IMR-90 (cell line): ENCODE measurements at regions not wholly inside any gene's neighbourhood (a gene's known extent, or its start where the extent isn't known, plus 50 kb on each side); places are given as distances from the start of the nearest gene placed in this dataset. TPM values are rescaled to one million over a fixed set of nuclear protein-coding genes. Genes with fewer than 3 reads are reported as not detected.

Experiments
- ATAC-seq: fragments of 200-7000 bp; cut with Tn5 transposase; 2 replicates; pipeline ENCODE4 v1.9.1; 2020; ENCODE audit warnings: low read depth, mild to moderate bottlenecking, moderate library complexity
- BruUV-seq: library from RNA; stranded (reverse); fragments of 400-500 nt; replicated peaks from 2 replicates; lab custom pipeline; 2021; lab: Mats Ljungman, UMichigan
- CTCF ChIA-PET: fragments of 300-600 bp; formaldehyde crosslinking; extraction: SDS; loops from one replicate; lab custom pipeline; 2021; ENCODE audit warnings: antibody characterized with exemption; lab: Yijun Ruan, JAX
- POLR2A ChIA-PET: fragments of 300-600 bp; sonication (Branson Sonifier 250); formaldehyde crosslinking; loops from one replicate; lab custom pipeline; 2022; ENCODE audit warnings: antibody characterized with exemption; ENCODE audit not compliant: unreplicated experiment; lab: Charles Lee
- DNase-seq: peaks from one replicate; pipeline ENCODE4 v3.0.0; 2013
- H2AFZ ChIP-seq: replicated peaks from 2 replicates; pipeline ENCODE3; 2013; ENCODE audit warnings: low read length, mild to moderate bottlenecking; ENCODE audit not compliant: poor library complexity
- H2AK5ac ChIP-seq: 2 replicates; pipeline ENCODE4 v1.6.1; 2013; ENCODE audit warnings: low read depth, low read length, inconsistent platforms
- H2AK9ac ChIP-seq: replicated peaks from 2 replicates; pipeline ENCODE3; 2013; ENCODE audit warnings: mild to moderate bottlenecking, low read depth, low read length, moderate library complexity; ENCODE audit not compliant: poor library complexity
- H2BK120ac ChIP-seq: 2 replicates; pipeline ENCODE4 v1.6.1; 2013; ENCODE audit warnings: low read depth, low read length, inconsistent platforms
- H2BK15ac ChIP-seq: 3 replicates; pipeline ENCODE4 v1.6.1; 2013; ENCODE audit warnings: low read depth, low read length, inconsistent platforms
- H2BK20ac ChIP-seq: 2 replicates; pipeline ENCODE4 v1.6.1; 2013; ENCODE audit warnings: low read depth, mild to moderate bottlenecking, inconsistent platforms, low read length, moderate library complexity
- H2BK5ac ChIP-seq: 2 replicates; pipeline ENCODE4 v1.6.1; 2013; ENCODE audit warnings: mild to moderate bottlenecking, low read depth, low read length, inconsistent platforms; ENCODE audit not compliant: poor library complexity, severe bottlenecking
- H3K14ac ChIP-seq: replicated peaks from 2 replicates; pipeline ENCODE4 v1.6.1; 2013; ENCODE audit warnings: low read depth, low read length, inconsistent platforms
- H3K18ac ChIP-seq: 2 replicates; pipeline ENCODE4 v1.6.1; 2013; ENCODE audit warnings: low read depth, low read length, control low read depth
- H3K23ac ChIP-seq: 2 replicates; pipeline ENCODE4 v1.6.1; 2013; ENCODE audit warnings: low read depth, low read length, inconsistent platforms
- H3K27ac ChIP-seq: 2 replicates; pipeline ENCODE4 v1.5.1; 2013; ENCODE audit warnings: mild to moderate bottlenecking, control low read depth, low read length; ENCODE audit not compliant: insufficient read depth
- H3K27me3 ChIP-seq: 2 replicates; pipeline ENCODE4 v1.6.1; 2013; ENCODE audit warnings: low read length; ENCODE audit not compliant: control insufficient read depth, insufficient read depth
- H3K36me3 ChIP-seq: 2 replicates; pipeline ENCODE4 v1.6.1; 2013; ENCODE audit warnings: low read length, mixed read lengths; ENCODE audit not compliant: control insufficient read depth, insufficient read depth
- H3K4ac ChIP-seq: 2 replicates; pipeline ENCODE4 v1.6.1; 2013; ENCODE audit warnings: low read depth, low read length, inconsistent platforms
- H3K4me1 ChIP-seq: 2 replicates; pipeline ENCODE4 v1.6.1; 2013; ENCODE audit warnings: low read length, mixed read lengths; ENCODE audit not compliant: control insufficient read depth, insufficient read depth
- H3K4me2 ChIP-seq: 2 replicates; pipeline ENCODE4 v1.6.1; 2013; ENCODE audit warnings: low read depth, mild to moderate bottlenecking, control low read depth, low read length, moderate library complexity
- H3K4me3 ChIP-seq: 2 replicates; pipeline ENCODE4 v1.5.1; 2013; ENCODE audit warnings: low read depth, mild to moderate bottlenecking, control low read depth, low read length, moderate library complexity; ENCODE audit not compliant: insufficient read depth
- H3K56ac ChIP-seq: 2 replicates; pipeline ENCODE4 v1.6.1; 2013; ENCODE audit warnings: low read length, inconsistent platforms; ENCODE audit not compliant: insufficient read depth; ENCODE audit errors: extremely low read depth
- H3K79me1 ChIP-seq, 2 experiments: 2 replicates each; pipeline ENCODE4 v1.6.1; 2013; ENCODE audit warnings: low read length in 2 of 2, inconsistent platforms in 1 of 2, low read depth in 1 of 2
- H3K9ac ChIP-seq: 2 replicates; pipeline ENCODE4 v1.6.1; 2013; ENCODE audit warnings: low read depth, low read length, control low read depth
- H3K9me1 ChIP-seq: 2 replicates; pipeline ENCODE4 v1.6.1; 2013; ENCODE audit warnings: low read length, inconsistent platforms; ENCODE audit not compliant: insufficient read depth
- H3K9me3 ChIP-seq: 2 replicates; pipeline ENCODE4 v1.6.1; 2013; ENCODE audit warnings: low read length; ENCODE audit not compliant: control insufficient read depth, insufficient read depth
- H4K20me1 ChIP-seq: 2 replicates; pipeline ENCODE4 v1.6.1; 2013; ENCODE audit warnings: low read length, inconsistent platforms; ENCODE audit not compliant: insufficient read depth
- H4K5ac ChIP-seq: 2 replicates; pipeline ENCODE4 v1.6.1; 2013; ENCODE audit warnings: mild to moderate bottlenecking, low read depth, low read length, control low read depth
- H4K8ac ChIP-seq, 2 experiments: 2 replicates each; pipeline ENCODE4 v1.6.1; 2013; ENCODE audit warnings: low read depth in 2 of 2, low read length in 2 of 2, control low read depth in 1 of 2, inconsistent platforms in 1 of 2
- H4K91ac ChIP-seq: 2 replicates; pipeline ENCODE4 v1.6.1; 2013; ENCODE audit warnings: low read depth, low read length, inconsistent platforms; ENCODE audit not compliant: insufficient read depth
- BHLHE40 ChIP-seq: fragments of 150-350 bp; IDR thresholded peaks from 2 replicates; pipeline ENCODE4 v1.6.1; 2016; ENCODE audit warnings: mild to moderate bottlenecking, low read depth, low read length
- CEBPB ChIP-seq: IDR thresholded peaks from 2 replicates; pipeline ENCODE4 v1.6.1; 2012; ENCODE audit warnings: low read depth, low read length, improper control_type of control experiment
- CHD1 ChIP-seq: IDR thresholded peaks from 2 replicates; pipeline ENCODE4 v1.6.1; 2012; ENCODE audit warnings: low read depth, low read length, improper control_type of control experiment
- ELK1 ChIP-seq: fragments of 150-350 bp; IDR thresholded peaks from 2 replicates; pipeline ENCODE4 v1.6.1; 2016; ENCODE audit warnings: low read depth, mild to moderate bottlenecking, low read length, moderate library complexity, borderline replicate concordance
- FOS ChIP-seq: fragments of 150-350 bp; IDR thresholded peaks from 2 replicates; pipeline ENCODE4 v1.6.1; 2016; ENCODE audit warnings: low read depth, low read length
- MAFK ChIP-seq: IDR thresholded peaks from 2 replicates; pipeline ENCODE4 v1.6.1; 2012; ENCODE audit warnings: low read depth, low read length, improper control_type of control experiment
- MXI1 ChIP-seq: IDR thresholded peaks from 2 replicates; pipeline ENCODE4 v1.6.1; 2012; ENCODE audit warnings: low read depth, mild to moderate bottlenecking, low read length, moderate library complexity, borderline replicate concordance
- POLR2A ChIP-seq: IDR thresholded peaks from 2 replicates; pipeline ENCODE4 v1.6.1; 2012; ENCODE audit warnings: mild to moderate bottlenecking, low read depth, low read length
- RCOR1 ChIP-seq: IDR thresholded peaks from 2 replicates; pipeline ENCODE4 v1.6.1; 2012; ENCODE audit warnings: mild to moderate bottlenecking, low read length, improper control_type of control experiment; ENCODE audit not compliant: insufficient replicate concordance
- WGBS, 2 experiments: methylation state at CpG; one replicate each; pipeline versions ENCODE4 v1.1.5 to v1.1.7; 2013; ENCODE audit warnings: missing lambda C conversion rate in 2 of 2; ENCODE audit not compliant: insufficient read length in 1 of 2; ENCODE audit errors: extremely low coverage in 2 of 2; 5-methylcytosine and 5-hydroxymethylcytosine counted together
- dilution Hi-C: fragments of 300-500 bp; cut with HindIII; formaldehyde crosslinking; loops from one replicate; pipeline ENCODE4 v1.14.3; 2018; ENCODE audit warnings: low sequenced_read_pairs; ENCODE audit not compliant: unreplicated experiment
- in situ Hi-C: fragments of 300-500 bp; cut with MboI; formaldehyde crosslinking; loops from 3 replicates; pipeline ENCODE4 v1.14.3; 2019; ENCODE audit warnings: low sequenced_read_pairs, inconsistent platforms, mixed read lengths
- intact Hi-C: fragments of 100-400 bp; cut with micrococcal nuclease; formaldehyde crosslinking; loops from 2 replicates; pipeline ENCODE4 v1.10.0; 2022
- microRNA-seq, 2 experiments: library from miRNA; stranded (forward) in 1 of 2; unstranded in 1 of 2; fragments of 10-50 nt in 1 of 2; fragments of <30 nt in 1 of 2; gene quantifications in 1 of 2; microRNA quantifications in 1 of 2; one replicate each; pipeline versions ENCODE3 to v1.1.0; 2013 to 2020; ENCODE audit not compliant: insufficient read depth in 1 of 2, insufficient read length in 1 of 2, unreplicated experiment in 1 of 2
- small RNA-seq, 5 experiments: library from RNA; depleted of rRNA; stranded (forward); fragments of <200 nt; gene quantifications; one replicate each; pipeline ENCODE3, GENCODE V24; 2012

GRCh38 chr7:80971225-80971624 lies 52.4 kb upstream of the SEMA3C start:
- Histone ChIP-seq H2BK120ac (no peak overlapping the region), H2BK15ac (no peak overlapping the region), H3K9me1 (no peaks in the 10 kb centered on the region), H3K4me1 (no peaks in the 10 kb centered on the region), H2AFZ (no peak overlapping the region), H2AK5ac (no peak overlapping the region), H2BK20ac (no peak overlapping the region), H3K18ac (no peak overlapping the region), H3K4me3 (no peak overlapping the region), H3K27me3 (no peaks in the 10 kb centered on the region), H3K23ac (no peak overlapping the region), H4K91ac (no peak overlapping the region), H3K56ac (no peak overlapping the region), H3K9ac (no peak overlapping the region), H3K14ac (no peak overlapping the region), H3K9me3 (no peaks in the 10 kb centered on the region; the same call in 1 of the 2 replicates), H4K20me1 (no peaks in the 10 kb centered on the region), H3K4me2 (no peak overlapping the region), H3K36me3 (no peaks in the 10 kb centered on the region), H2AK9ac (no peak overlapping the region), H3K4ac (no peak overlapping the region), H3K27ac (no peak overlapping the region), H4K8ac (no peak overlapping the region), H3K79me1 (no peaks in the 10 kb centered on the region), H4K5ac (no peak overlapping the region), H2BK5ac (no peak overlapping the region)
- dilution Hi-C loops (no loop called here), intact Hi-C loops (no loop called here), in situ Hi-C loops (no loop called here)
- ATAC-seq (no peak), DNase-seq (no peak)
- 80% methylated on average over 1 of the region's 6 CpGs; no CpG with 5 or more reads in 1 of the 2 experiments for WGBS, 2 experiments
- BruUV-seq = no TSS peak
- ChIA-PET POLR2A (interaction anchor here (0.6 to 0.7 kb wide), 2 partner anchors 74 to 264 kb away, joined by 3 to 6 read pairs; no protein-coding TSS in a partner anchor), CTCF (no interaction called here)
- TF ChIP-seq CHD1 (no peak), CEBPB (no peak), BHLHE40 (no peak), MXI1 (no peak), POLR2A (no peak), RCOR1 (no peak), ELK1 (no peak), MAFK (no peak), FOS (no peak)

Small RNAs in the stretch of these regions (microRNA-seq; reads per million reads assigned to microRNA genes)
- gene AC004866.1 (ENCODE audit: insufficient read depth, insufficient read length) = not detected

Small RNAs in the stretch of these regions (small RNA-seq; reads per million reads assigned to genes)
- 0 reads per million in 5 experiments for gene AC004866.1
